Fibroblast of skin of abdomen (primary cell): ENCODE measurements at regions not wholly inside any gene's neighbourhood (a gene's known extent, or its start where the extent isn't known, plus 50 kb on each side); places are given as distances from the start of the nearest gene placed in this dataset.

ENCODE experiments used
- DNase-seq: peaks from one replicate; pipeline ENCODE4 v3.0.0-alpha.2; 2013

GRCh38 chr16:54724346-54724925 lies 206.2 kb upstream of the IRX5 start:
- DNase-seq, result no peak

- DNase-seq, result no peak
Observed at GRCh38 chr16:54722210-54722676, 208.4 kb upstream of the IRX5 start.

GRCh38 chr16:54720259-54720658 lies 210.4 kb upstream of the IRX5 start:
- DNase-seq, result no peak

- no peak for DNase-seq
Observed at GRCh38 chr16:54719624-54720023, 211.0 kb upstream of the IRX5 start.

GRCh38 chr16:54718376-54718775 lies 212.3 kb upstream of the IRX5 start:
- no peak for DNase-seq

- no peak for DNase-seq
Observed at GRCh38 chr16:54715011-54715410, 215.7 kb upstream of the IRX5 start.

- DNase-seq, result no peak
Observed at GRCh38 chr16:54712866-54713265, 217.8 kb upstream of the IRX5 start.

GRCh38 chr16:54707813-54708212 lies 222.9 kb upstream of the IRX5 start:
- DNase-seq, result no peak

- DNase-seq, result no peak
Observed at GRCh38 chr16:54706406-54706805, 224.3 kb upstream of the IRX5 start.

GRCh38 chr16:54703339-54703738 lies 227.3 kb upstream of the IRX5 start:
- no peak for DNase-seq

GRCh38 chr16:54699656-54700055 lies 231.0 kb upstream of the IRX5 start:
- no peak for DNase-seq

GRCh38 chr16:54697677-54698076 lies 233.0 kb upstream of the IRX5 start:
- DNase-seq, result no peak

GRCh38 chr16:54696970-54697369 lies 233.7 kb upstream of the IRX5 start:
- DNase-seq, result no peak

GRCh38 chr16:54696522-54696921 lies 234.1 kb upstream of the IRX5 start:
- DNase-seq, result no peak

- no peak for DNase-seq
Observed at GRCh38 chr16:54694651-54695050, 236.0 kb upstream of the IRX5 start.

- DNase-seq, result no peak
Observed at GRCh38 chr16:54693864-54694263, 236.8 kb upstream of the IRX5 start.

- no peak for DNase-seq
Observed at GRCh38 chr16:54690710-54691109, 240.0 kb upstream of the IRX5 start.

- DNase-seq, result no peak
Observed at GRCh38 chr16:54690306-54690705, 240.4 kb upstream of the IRX5 start.

GRCh38 chr16:54689072-54689865 lies 241.4 kb upstream of the IRX5 start:
- no peak for DNase-seq

GRCh38 chr16:54688339-54688738 lies 242.3 kb upstream of the IRX5 start:
- DNase-seq, result no peak

- no peak for DNase-seq
Observed at GRCh38 chr16:54687043-54687899, 243.4 kb upstream of the IRX5 start.

GRCh38 chr16:54685682-54686081 lies 245.0 kb upstream of the IRX5 start:
- no peak for DNase-seq

GRCh38 chr16:54679531-54679930 lies 251.1 kb upstream of the IRX5 start:
- DNase-seq, result no peak
